Activated naive CD8-positive, alpha-beta T cell treated with anti-CD3 and anti-CD28 coated beads, Interleukin-2, amount 10 ng/mL, durations not matched to agents 7 days and 5 days (primary cell): ENCODE measurements at regions not wholly inside any gene's neighbourhood (a gene's known extent, or its start where the extent isn't known, plus 50 kb on each side); places are given as distances from the start of the nearest gene placed in this dataset.
A peak's percentile ranks its signal among the peaks of the same experiment; 100 is the strongest.
"Not testable (repeated sequence)": the region's sequence is repeated elsewhere in the genome, so short reads cannot be mapped to it uniquely, and the experiment has no call there.

Experiments used
- ATAC-seq: fragments of 150-1000 bp; cut with Tn5 transposase; one replicate; pipeline ENCODE4 v1.10.0; 2021; ENCODE audit warnings: low read depth, moderate library complexity
- POLR2A ChIA-PET: fragments of 350-600 bp; sonication (Branson Sonifier 250); formaldehyde crosslinking; loops from one replicate; lab custom pipeline; 2021; ENCODE audit warnings: antibody characterized with exemption; lab: Charles Lee
- DNase-seq: peaks from one replicate; pipeline ENCODE4 v3.0.0; 2021
- H3K27ac Mint-ChIP-seq: one replicate; pipeline ENCODE4 v1.8.0; 2022; ENCODE audit warnings: mild to moderate bottlenecking, mixed read lengths
- H3K27me3 Mint-ChIP-seq: one replicate; pipeline ENCODE4 v1.8.0; 2022; ENCODE audit warnings: mild to moderate bottlenecking, moderate library complexity, mixed read lengths
- H3K36me3 Mint-ChIP-seq: one replicate; pipeline ENCODE4 v1.8.0; 2021; ENCODE audit warnings: mild to moderate bottlenecking, mixed read lengths
- H3K4me1 Mint-ChIP-seq: one replicate; pipeline ENCODE4 v1.8.0; 2021; ENCODE audit warnings: mixed read lengths
- H3K4me3 Mint-ChIP-seq: one replicate; pipeline ENCODE4 v1.8.0; 2022; ENCODE audit warnings: mild to moderate bottlenecking, moderate library complexity, mixed read lengths
- H3K9me3 Mint-ChIP-seq: one replicate; pipeline ENCODE4 v1.8.0; 2021; ENCODE audit warnings: mixed read lengths

DNA sequence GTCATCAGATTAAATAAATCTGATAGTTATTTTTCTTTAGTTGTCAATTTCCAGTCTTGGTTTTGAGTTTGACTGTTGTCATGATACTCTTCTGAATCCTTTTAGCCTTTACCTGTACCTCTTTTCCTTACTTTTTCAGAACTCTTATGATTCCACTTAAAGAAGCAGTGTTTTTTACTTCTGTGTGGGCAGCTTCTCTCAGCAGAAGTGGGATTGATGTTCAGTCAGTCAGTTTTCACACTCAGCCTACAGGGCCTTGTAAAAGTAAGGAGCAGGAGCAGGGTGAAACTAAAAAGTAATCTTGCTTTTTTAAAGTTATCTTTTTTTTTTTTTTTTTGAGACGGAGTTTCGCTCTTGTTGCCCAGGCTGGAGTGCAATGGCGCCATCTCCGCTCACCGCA, 75.1 kb downstream of the HAUS1 start:
- POLR2A ChIA-PET = no interaction called here
- no peaks in the 10 kb centered on the region for H3K27me3 Mint-ChIP-seq
- ATAC-seq = no peak
- DNase-seq = no peak
- peaks cover 27% of the 10 kb centered on the region for H3K36me3 Mint-ChIP-seq
- H3K27ac Mint-ChIP-seq = no peak overlapping the region
- H3K4me3 Mint-ChIP-seq = no peak overlapping the region
- no peaks in the 10 kb centered on the region for H3K9me3 Mint-ChIP-seq
- H3K4me1 Mint-ChIP-seq = peaks cover 54% of the 10 kb centered on the region

DNA sequence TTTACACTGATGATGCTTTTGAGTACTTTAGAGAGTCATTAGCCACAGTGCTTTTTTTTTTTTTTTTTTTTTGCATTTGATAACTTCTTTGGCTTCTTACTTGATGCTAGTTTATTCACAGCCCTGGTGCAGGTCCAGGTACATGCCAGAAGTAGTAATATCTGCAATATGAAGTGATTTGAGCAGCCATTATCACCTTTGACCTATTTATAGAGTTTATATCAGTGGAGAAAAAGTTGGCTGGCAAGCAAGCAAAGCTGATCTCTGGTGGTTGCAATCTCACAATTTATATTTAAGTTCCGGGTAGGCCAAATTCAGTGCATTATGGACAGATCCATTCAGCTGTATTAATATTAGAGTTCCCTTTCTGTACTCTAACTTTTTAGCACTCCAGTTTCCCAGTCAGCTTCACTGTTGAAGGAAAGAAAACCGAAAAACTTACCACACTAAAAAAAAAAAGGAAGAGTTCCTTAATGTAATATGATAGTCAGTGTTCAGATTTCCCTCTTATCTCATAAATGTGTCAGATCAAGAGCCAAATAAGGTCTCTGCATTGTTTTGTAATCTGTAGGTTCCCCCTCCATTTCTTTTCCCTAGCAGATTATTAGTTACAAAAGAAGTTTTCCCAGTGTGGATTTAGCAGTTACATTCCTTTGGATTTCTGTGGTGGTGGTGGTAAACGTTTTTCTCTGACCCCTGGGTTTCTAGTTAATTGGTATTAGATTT, 78.6 kb downstream of the HAUS1 start:
- no peaks in the 10 kb centered on the region for H3K9me3 Mint-ChIP-seq
- H3K27ac Mint-ChIP-seq = no peak overlapping the region
- H3K36me3 Mint-ChIP-seq = peaks cover 14% of the 10 kb centered on the region
- no peaks in the 10 kb centered on the region for H3K27me3 Mint-ChIP-seq
- no peak for DNase-seq
- no peak overlapping the region for H3K4me3 Mint-ChIP-seq
- no peak for ATAC-seq
- peaks cover 42% of the 10 kb centered on the region for H3K4me1 Mint-ChIP-seq
- POLR2A ChIA-PET = interaction anchor here (1.2 to 1.6 kb wide), 2 partner anchors 9 to 10 kb away, joined by 4 to 6 read pairs; a partner anchor contains a TSS

DNA sequence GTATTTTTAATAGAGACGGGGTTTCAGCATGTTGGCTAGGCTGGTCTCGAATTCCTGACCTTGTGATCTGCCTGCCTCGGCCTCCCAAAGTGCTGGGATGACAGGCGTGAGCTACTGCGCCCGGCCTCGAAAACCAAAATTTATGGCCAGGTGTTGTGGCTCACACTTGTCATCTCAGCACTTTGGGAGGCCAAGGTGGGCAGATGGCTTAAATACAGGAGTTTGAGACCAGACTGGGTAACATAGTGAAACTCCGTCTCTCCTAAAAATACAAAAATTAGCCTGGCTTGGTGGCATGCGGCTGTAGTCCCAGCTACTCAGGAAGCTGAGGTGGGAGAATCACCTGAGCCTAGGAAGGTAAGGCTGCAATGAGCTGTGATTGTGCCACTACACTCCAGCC, 80.1 kb downstream of the HAUS1 start:
- POLR2A ChIA-PET = interaction anchor here (1.6 kb wide), 1 partner anchor 11 kb away, joined by 4 read pairs; a partner anchor contains a TSS
- not testable (repeated sequence) for ATAC-seq, H3K9me3 Mint-ChIP-seq, H3K27ac Mint-ChIP-seq, DNase-seq, H3K27me3 Mint-ChIP-seq, H3K4me3 Mint-ChIP-seq
- peaks cover 39% of the 10 kb centered on the region for H3K4me1 Mint-ChIP-seq
- H3K36me3 Mint-ChIP-seq = peaks cover 11% of the 10 kb centered on the region

DNA sequence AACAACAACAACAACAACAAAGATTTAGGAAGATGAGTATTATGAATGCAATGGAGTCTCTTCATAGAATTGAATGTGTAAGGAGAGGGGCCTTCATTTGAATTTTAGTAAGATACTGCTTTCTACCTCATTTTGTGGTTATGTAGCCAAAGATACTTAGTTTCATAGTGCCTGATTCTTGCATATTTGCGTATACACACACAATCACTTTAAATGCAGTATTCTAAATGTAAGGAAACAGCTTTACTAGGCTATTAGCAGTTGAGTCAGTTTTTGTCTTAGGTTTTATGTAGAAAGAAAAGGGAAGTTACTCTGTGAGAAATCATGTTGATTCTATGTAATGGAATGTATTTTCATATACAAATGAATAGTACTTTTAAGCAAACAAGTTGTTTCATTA, 80.5 kb downstream of the HAUS1 start:
- peaks cover 37% of the 10 kb centered on the region for H3K4me1 Mint-ChIP-seq
- no peaks in the 10 kb centered on the region for H3K9me3 Mint-ChIP-seq
- POLR2A ChIA-PET = interaction anchor here (0.6 to 1.2 kb wide), 2 partner anchors 9 to 11 kb away, joined by 3 read pairs; no protein-coding TSS in a partner anchor
- no peak overlapping the region for H3K4me3 Mint-ChIP-seq
- ATAC-seq (no peak), DNase-seq (no peak)
- H3K36me3 Mint-ChIP-seq = peaks cover 8% of the 10 kb centered on the region
- no peak overlapping the region for H3K27ac Mint-ChIP-seq
- H3K27me3 Mint-ChIP-seq = no peaks in the 10 kb centered on the region

DNA sequence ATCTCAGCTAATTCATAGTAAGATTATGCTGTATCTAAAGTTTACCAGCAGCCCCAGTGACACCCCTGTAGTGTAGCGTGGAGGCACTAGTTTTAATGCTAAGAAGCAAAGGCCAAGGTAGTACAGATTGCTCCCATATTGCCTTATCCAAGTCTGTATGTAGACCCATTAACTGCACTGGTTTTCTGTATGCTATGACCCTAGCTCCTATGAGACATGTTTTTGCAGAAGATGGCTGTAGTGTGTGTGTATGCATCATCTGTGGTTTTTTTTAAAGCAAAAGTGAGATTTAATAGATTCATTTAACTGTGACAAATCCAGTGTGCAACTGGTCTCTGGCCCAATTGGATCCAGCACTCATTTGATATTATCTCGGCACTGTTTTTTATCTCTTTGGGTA, 86.5 kb downstream of the HAUS1 start:
- Mint-ChIP-seq H3K36me3 (peaks cover 4% of the 10 kb centered on the region), H3K4me3 (no peak overlapping the region), H3K9me3 (no peaks in the 10 kb centered on the region), H3K27me3 (no peaks in the 10 kb centered on the region), H3K4me1 (peaks cover 15% of the 10 kb centered on the region), H3K27ac (no peak overlapping the region)
- no peak for ATAC-seq
- POLR2A ChIA-PET = no interaction called here
- no peak for DNase-seq

DNA sequence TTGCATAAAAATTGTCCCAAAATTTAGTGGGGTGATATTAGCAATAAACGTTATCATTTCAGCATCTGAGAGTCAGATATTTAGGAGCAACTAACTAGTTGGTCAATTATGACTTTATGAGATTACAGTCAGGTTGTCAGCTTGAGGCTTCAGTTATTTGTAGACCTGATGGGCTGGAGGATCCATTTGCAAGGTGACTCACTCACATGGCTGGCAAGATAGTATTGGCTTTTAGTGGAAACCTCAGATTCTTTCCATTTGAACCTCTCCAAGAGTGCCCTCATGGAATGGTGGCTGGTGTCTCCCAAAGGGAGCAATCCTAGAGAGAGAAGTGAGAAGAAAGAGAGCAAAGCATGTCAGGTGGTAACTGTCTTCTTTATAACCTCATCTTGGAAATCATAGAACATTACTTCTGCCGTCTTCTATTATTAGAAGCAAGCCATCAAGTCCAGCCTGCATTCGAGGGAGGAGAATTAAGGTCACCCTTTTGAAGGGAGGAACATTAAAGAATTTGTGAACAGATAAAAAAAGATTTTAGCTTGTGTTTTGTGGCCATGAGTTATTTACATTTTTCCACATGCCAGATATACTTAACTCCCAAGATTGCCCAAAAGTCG, 92.5 kb downstream of the HAUS1 start:
- Mint-ChIP-seq H3K9me3 (no peaks in the 10 kb centered on the region), H3K4me3 (no peak overlapping the region), H3K36me3 (peaks cover 20% of the 10 kb centered on the region), H3K27ac (no peak overlapping the region), H3K4me1 (peaks cover 35% of the 10 kb centered on the region), H3K27me3 (no peaks in the 10 kb centered on the region)
- POLR2A ChIA-PET = no interaction called here
- DNase-seq = no peak
- no peak for ATAC-seq

DNA sequence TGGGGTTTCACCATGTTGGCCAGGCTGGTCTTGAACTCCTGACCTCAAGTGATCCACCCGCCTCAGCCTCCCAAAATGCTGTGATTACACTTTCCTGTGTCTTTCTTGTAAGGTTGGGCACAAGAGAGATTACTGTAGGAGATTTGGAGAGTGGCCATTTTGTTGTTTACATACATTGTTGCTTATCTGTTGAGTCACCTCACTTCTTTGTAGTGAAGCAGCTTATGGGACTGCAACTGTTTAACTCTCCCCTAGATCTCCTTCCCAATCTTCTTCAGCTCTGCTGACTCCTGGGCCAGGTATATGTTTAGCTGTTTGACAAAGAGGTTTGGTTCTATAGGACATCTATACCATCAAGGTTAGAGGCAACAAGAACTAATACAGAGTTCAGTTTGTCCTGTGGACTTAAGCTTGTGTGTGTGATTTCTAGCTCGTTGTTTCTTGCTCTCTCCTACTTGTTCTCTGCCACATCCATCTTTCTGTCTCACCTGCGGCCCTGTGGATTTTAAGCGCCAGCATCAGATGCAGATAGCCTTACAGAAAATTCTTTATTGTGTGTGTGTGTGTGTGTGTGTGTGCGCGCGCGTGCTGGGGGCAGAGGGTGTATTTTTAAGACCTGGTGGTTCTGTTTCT, 95.4 kb downstream of the HAUS1 start:
- Mint-ChIP-seq H3K27me3 (no peaks in the 10 kb centered on the region), H3K9me3 (no peaks in the 10 kb centered on the region), H3K36me3 (peaks cover 25% of the 10 kb centered on the region), H3K4me3 (no peak overlapping the region), H3K27ac (peak overlapping the region; percentile 46), H3K4me1 (peaks cover 49% of the 10 kb centered on the region)
- POLR2A ChIA-PET = interaction anchor here (1.4 kb wide), 1 partner anchor 26 kb away, joined by 5 read pairs; a partner anchor contains a TSS
- peak; percentile 19 for ATAC-seq
- no peak for DNase-seq

DNA sequence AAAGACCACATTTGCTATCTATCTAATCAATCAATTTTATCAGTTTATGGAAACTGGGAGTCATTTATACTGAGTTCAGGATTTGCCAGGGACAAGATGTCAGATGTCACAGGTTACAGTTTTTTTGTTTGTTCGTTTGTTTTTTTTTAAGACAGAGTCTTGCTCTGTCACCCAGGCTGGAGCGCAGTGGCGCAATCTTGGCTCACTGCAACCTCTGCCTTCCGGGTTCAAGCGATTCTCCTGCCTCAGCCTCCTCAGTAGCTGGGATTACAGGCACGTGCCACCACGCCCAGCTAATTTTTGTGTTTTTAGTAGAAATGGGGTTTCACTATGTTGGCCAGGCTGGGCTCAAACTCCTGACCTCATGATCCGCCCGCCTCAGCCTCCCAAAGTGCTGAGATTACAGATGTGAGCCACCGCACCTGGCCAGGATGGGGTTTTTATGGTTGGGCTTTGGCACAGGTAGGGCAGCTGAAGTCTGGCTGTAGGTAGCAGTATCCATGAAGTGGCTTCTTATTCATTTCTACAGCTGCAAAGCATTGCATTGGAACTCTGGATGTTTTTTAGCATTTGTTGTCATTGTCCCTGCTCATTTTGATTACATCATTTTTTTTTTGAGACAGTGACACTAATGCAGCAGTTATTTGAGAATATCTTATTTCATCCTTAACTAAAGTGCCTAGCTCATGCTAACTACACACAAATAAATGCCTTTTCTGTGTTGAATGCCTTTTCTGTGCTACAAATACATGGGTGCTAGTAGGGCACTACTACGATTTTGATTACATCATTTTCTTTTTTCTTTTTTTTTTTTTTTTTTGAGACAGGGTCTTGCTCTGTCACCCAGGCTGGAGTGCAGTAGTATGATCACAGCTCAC, 96.2 kb downstream of the HAUS1 start:
- not testable (repeated sequence) for DNase-seq, H3K4me3 Mint-ChIP-seq, H3K9me3 Mint-ChIP-seq, H3K27ac Mint-ChIP-seq, H3K27me3 Mint-ChIP-seq, ATAC-seq
- Mint-ChIP-seq H3K36me3 (peaks cover 25% of the 10 kb centered on the region), H3K4me1 (peaks cover 56% of the 10 kb centered on the region)
- POLR2A ChIA-PET = interaction anchor here (0.7 to 1.4 kb wide), 2 partner anchors 27 to 52 kb away, joined by 5 read pairs; a partner anchor contains a TSS

DNA sequence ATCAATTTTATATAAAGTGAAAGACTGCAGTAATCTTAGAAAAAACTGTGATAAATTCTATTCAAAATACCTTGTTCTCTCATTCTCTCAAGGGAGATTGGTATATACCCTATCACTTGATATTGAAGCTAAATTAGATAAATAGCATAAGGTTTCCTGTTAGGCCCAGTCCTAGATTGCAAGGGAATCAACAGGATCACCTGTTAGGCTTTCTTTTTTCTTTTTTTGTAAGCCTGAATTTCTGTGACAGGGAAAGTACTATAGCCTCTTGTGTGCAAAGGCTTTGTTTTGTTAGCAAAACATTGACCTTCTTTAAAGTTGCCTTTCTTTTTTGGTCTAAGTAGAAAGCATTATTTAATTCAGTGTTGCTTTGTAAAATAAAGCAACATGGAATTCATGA, 100.0 kb downstream of the HAUS1 start:
- Mint-ChIP-seq H3K27me3 (no peaks in the 10 kb centered on the region), H3K36me3 (peaks cover 28% of the 10 kb centered on the region), H3K27ac (no peak overlapping the region), H3K9me3 (no peaks in the 10 kb centered on the region), H3K4me1 (peaks cover 60% of the 10 kb centered on the region), H3K4me3 (no peak overlapping the region)
- ATAC-seq (no peak), DNase-seq (no peak)
- POLR2A ChIA-PET = no interaction called here

DNA sequence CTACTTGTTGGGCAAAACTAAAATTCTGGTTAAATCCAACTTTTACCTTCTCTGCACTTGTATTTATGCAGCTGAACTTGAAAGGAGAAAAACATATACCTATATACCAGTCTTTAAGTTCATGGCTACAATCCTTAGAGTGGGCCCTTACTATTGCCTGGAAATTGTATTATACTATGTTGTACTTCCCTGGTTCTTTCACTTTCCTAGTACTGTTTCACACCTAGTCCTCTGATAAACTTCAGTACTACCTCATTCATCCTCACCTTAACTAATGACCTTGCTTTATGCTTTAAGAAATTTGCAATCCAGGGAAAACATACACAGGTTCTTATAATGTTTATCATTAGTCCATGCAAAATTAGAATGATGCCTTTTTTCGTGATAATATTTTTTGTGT, 103.8 kb downstream of the HAUS1 start:
- POLR2A ChIA-PET = interaction anchor here (1.5 kb wide), 1 partner anchor 34 kb away, joined by 3 read pairs; a partner anchor contains a TSS
- H3K36me3 Mint-ChIP-seq = peaks cover 27% of the 10 kb centered on the region
- no peaks in the 10 kb centered on the region for H3K9me3 Mint-ChIP-seq
- H3K27me3 Mint-ChIP-seq = no peaks in the 10 kb centered on the region
- DNase-seq (no peak), ATAC-seq (no peak)
- H3K27ac Mint-ChIP-seq = no peak overlapping the region
- H3K4me1 Mint-ChIP-seq = peaks cover 63% of the 10 kb centered on the region
- H3K4me3 Mint-ChIP-seq = no peak overlapping the region

DNA sequence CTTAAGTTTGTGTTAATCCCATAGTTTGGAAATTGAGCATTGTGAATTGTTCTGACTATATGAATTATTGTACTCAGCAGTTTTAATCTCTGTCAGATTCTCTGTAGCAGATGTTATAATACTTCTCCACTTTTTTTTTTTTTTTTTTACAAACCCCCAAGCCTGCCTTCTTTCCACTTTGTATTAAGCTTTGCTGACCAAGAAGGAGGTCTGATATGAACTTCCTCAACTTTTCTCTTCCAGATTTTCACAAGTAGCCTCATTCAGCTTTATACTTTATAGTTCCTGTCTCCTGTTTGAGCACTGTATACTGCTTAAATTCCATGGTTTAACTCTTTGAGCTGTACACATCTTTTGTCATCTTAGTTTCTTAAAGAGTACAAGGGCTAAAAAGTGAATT, 105.0 kb downstream of the HAUS1 start:
- Mint-ChIP-seq H3K36me3 (peaks cover 27% of the 10 kb centered on the region), H3K4me3 (no peak overlapping the region), H3K27me3 (no peaks in the 10 kb centered on the region), H3K27ac (peak overlapping the region; percentile 11), H3K9me3 (no peaks in the 10 kb centered on the region), H3K4me1 (peaks cover 61% of the 10 kb centered on the region)
- ATAC-seq = no peak
- POLR2A ChIA-PET = interaction anchor here (0.7 to 1.5 kb wide), 2 partner anchors 12 to 35 kb away, joined by 3 to 6 read pairs; a partner anchor contains a TSS
- no peak for DNase-seq

DNA sequence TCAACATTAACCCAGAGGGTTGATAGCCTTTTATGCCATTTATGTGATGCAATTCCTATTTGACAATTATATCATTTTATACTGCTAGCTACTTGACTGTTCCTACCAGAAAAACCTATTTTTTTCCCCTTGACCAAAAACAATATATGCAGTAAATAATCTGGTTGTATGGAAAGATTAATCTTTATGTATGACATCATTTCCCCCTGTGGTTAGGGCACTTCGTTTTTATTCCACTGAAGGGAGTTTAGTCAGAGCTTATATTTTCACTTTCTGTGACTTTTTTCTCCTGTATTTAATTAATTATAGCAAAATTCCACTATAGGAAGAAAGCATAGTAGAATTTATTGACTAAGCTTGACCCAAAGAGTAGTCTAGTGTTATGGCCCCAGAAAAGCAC, 107.6 kb downstream of the HAUS1 start:
- ATAC-seq (peak; percentile 52), DNase-seq (no peak)
- peaks cover 54% of the 10 kb centered on the region for H3K4me1 Mint-ChIP-seq
- peaks cover 32% of the 10 kb centered on the region for H3K36me3 Mint-ChIP-seq
- H3K9me3 Mint-ChIP-seq = no peaks in the 10 kb centered on the region
- no peaks in the 10 kb centered on the region for H3K27me3 Mint-ChIP-seq
- H3K4me3 Mint-ChIP-seq = peak overlapping the region; percentile 45
- peak overlapping the region; percentile 83 for H3K27ac Mint-ChIP-seq
- POLR2A ChIA-PET = interaction anchor here (0.7 to 1.7 kb wide), 4 partner anchors 10 to 56 kb away, joined by 3 to 13 read pairs (median 3); a partner anchor contains a TSS
